HL-60 (cell line): ENCODE measurements at regions not wholly inside any gene's neighbourhood (a gene's known extent, or its start where the extent isn't known, plus 50 kb on each side); places are given as distances from the start of the nearest gene placed in this dataset.

Source experiments
- DNase-seq, 2 experiments: peaks; one replicate each; pipeline ENCODE4 v3.0.0-alpha.2; 2010 to 2020; ENCODE audit warnings: low read depth in 1 of 2, low spot score in 1 of 2
- H3K27ac ChIP-seq: fragments of 250-450 bp; sonication (Bioruptor Pico); replicated peaks from 2 replicates; pipeline ENCODE4 v1.5.1; 2020; ENCODE audit warnings: mild to moderate bottlenecking, moderate library complexity
- H3K27me3 ChIP-seq: fragments of 250-450 bp; sonication (Bioruptor Pico); 2 replicates; pipeline ENCODE4 v1.5.1; 2021; ENCODE audit warnings: mild to moderate bottlenecking, moderate library complexity; ENCODE audit not compliant: insufficient read depth, poor library complexity, severe bottlenecking
- H3K4me3 ChIP-seq: replicated peaks from 2 replicates; pipeline ENCODE4 v1.5.1; 2011; ENCODE audit warnings: mild to moderate bottlenecking, control low read depth, low read length; ENCODE audit not compliant: insufficient read depth
- CTCF ChIP-seq: IDR thresholded peaks from one replicate; pipeline ENCODE4 v1.5.1; 2011; ENCODE audit warnings: low read length, control low read depth, inconsistent platforms; ENCODE audit not compliant: insufficient read depth
- GABPA ChIP-seq: IDR thresholded peaks from 2 replicates; pipeline ENCODE4 v1.6.1; 2012; ENCODE audit warnings: low read depth
- POLR2AphosphoS5 ChIP-seq: IDR thresholded peaks from 2 replicates; pipeline ENCODE4 v1.6.1; 2012; ENCODE audit warnings: low read depth
- REST ChIP-seq: IDR thresholded peaks from 2 replicates; pipeline ENCODE4 v1.6.1; 2012; ENCODE audit warnings: low read depth; ENCODE audit not compliant: insufficient replicate concordance
- SPI1 ChIP-seq: IDR thresholded peaks from 2 replicates; pipeline ENCODE4 v1.6.1; 2012; ENCODE audit warnings: low read depth, mild to moderate bottlenecking, borderline replicate concordance

GRCh38 chr2:4047961-4048891 is 344.9 kb downstream of the DCDC2C start:
- no peak for DNase-seq
- Histone ChIP-seq H3K27ac (no peak overlapping the region), H3K27me3 (no peaks in the 10 kb centered on the region), H3K4me3 (no peak overlapping the region)
- TF ChIP-seq CTCF (no peak), REST (no peak), POLR2AphosphoS5 (no peak), SPI1 (no peak), GABPA (no peak)

- H3K27me3 ChIP-seq = no peaks in the 10 kb centered on the region
- no peak for TF ChIP-seq SPI1
- TF ChIP-seq POLR2AphosphoS5 = no peak
- no peak for TF ChIP-seq CTCF
- TF ChIP-seq GABPA = no peak
- TF ChIP-seq REST = no peak
- H3K27ac ChIP-seq = no peak overlapping the region
These were observed 346.1 kb downstream of the DCDC2C start for GRCh38 chr2:4049463-4049862.

GRCh38 chr2:4053769-4054493 is 350.6 kb downstream of the DCDC2C start:
- no peak overlapping the region for H3K27ac ChIP-seq
- no peak for TF ChIP-seq REST
- no peak for TF ChIP-seq GABPA
- no peak for DNase-seq
- no peak overlapping the region for H3K4me3 ChIP-seq
- no peaks in the 10 kb centered on the region for H3K27me3 ChIP-seq

More at GRCh38 chr2:4049463-4049862, 346.1 kb downstream of the DCDC2C start:
- H3K4me3 ChIP-seq = no peak overlapping the region
- DNase-seq = no peak
